Fibroblast of the conjunctiva (primary cell): ENCODE measurements at regions not wholly inside any gene's neighbourhood (a gene's known extent, or its start where the extent isn't known, plus 50 kb on each side); places are given as distances from the start of the nearest gene placed in this dataset.

Source experiments
- DNase-seq: peaks from one replicate; pipeline ENCODE4 v3.0.0-alpha.2; 2010; ENCODE audit warnings: low read depth

GRCh38 chr5:30734118-30734517, 459.4 kb upstream of the CDH6 start:
- DNase-seq = no peak

- no peak for DNase-seq
Observed at GRCh38 chr5:30725073-30725472, 468.4 kb upstream of the CDH6 start.

DNA sequence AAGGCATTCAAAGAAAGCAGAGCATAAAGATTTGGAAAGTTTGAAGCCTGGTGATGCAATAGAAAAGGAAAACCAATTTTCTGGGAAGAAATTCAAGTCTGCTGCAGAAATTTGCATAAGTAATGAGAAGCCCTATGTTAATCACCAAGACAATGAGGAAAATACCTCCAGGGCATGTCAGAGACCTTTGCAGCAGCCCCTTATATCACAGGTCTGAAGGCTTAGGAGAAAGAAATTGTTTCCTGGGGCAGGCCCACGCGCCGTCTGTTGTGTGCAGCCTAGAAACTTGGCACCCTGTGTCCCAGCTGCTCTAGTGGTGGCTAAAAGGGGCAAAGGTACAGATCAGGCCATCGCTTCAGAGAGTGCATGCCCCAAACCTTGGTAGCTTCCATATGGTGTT, 495.3 kb upstream of the CDH6 start:
- DNase-seq = no peak

DNA sequence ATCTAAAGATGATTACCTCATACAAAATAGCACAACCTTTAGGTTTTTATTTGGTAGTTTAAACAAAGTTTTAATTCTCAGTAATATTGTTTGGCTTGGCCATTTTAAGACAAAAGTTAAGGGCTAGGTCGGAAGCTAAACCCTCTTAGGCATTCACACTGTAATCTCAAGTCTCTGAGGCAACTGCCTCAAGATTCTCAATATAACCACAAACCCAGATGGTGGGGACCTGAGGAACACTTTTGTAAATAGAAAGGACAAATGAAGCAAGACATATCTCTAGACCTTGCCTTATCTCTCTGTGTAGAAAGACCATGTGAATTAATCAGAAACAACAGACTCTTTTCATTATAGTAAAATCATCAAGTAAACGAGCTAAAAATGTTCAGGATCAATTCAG, 500.2 kb upstream of the CDH6 start:
- no peak for DNase-seq

DNA sequence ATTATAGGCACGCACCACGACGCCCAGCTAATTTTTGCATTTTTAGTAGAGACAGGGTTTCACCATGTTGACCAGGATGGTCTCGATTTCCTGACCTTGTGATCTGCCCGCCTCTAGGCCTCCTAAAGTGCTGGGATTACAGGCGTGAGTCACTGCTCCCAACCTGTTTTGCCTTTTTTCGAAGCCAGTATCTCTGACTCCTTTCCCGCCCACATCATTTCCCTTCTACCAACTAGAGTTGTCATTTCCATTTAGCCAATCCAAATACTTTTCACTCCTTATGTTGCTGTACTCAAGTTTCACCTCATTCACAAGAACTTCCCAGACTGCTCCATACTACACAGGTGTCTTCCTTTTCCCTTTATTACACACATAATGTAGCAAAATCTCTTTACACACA, 502.6 kb upstream of the CDH6 start:
- DNase-seq = no peak

DNA sequence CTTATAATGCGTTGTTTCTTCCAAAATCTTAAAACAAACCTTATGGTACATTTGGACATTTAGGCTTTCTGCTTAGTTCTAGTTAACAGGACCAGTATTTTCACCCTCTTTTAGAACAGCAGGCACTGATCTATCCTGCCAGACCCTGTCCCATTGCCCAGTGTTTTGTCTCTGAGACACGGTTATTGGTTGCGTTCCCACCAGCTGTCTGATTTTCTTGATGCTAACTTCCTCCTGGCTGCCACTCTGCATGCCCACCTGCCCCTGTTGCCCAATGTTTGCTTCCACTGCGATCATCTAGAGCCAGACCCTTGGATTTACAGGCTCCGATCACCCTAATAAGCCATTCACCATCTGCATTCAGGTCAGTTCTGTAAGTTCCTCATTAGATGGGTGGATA, 506.0 kb upstream of the CDH6 start:
- DNase-seq = no peak

DNA sequence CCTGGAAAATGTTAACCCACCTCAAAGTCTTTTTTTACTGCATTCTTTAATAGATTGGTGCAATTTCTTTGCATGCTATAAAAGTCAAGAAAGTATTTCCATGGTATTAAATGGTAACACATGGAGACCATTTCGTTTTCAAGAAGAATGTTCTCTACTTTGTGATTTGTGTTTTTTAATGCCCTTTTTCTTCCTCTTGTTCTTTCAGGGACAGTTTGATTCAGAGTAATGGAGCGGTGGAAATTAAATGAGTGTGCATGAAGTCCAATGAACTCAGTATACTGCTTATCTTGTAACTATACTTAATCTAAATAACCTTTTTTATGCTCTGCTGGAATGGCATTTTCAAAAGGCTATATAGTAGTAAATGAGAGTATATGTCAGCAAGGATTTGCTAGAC, 507.0 kb upstream of the CDH6 start:
- no peak for DNase-seq

DNA sequence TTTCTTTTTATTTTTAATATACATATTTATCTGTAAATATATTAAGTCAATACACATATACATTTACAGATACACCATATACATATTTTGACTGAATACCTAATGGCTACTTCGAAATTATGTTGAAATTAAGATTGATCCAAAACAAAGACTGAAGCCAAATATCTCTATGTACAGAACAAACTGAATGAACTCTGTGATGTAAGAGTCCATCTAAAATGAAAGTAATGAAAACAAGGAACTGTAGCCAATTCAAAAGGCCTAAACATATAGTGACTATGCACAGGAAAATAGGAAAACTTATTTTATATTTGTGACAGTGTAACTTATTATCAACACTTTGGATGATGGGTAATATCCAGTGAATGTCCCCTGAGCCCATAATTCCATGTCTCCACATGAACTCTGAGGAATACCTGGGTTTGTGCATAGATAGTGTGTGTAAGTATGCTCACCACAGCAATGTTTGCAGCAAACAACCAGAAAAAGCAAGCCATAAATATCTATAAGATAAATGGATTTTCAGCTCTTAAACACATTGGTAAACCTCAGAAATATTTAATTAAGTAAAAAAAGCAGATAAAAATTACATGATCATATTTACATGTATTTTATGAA, 517.2 kb upstream of the CDH6 start:
- DNase-seq = no peak

GRCh38 chr5:30667293-30667692, 526.2 kb upstream of the CDH6 start:
- DNase-seq = no peak

DNA sequence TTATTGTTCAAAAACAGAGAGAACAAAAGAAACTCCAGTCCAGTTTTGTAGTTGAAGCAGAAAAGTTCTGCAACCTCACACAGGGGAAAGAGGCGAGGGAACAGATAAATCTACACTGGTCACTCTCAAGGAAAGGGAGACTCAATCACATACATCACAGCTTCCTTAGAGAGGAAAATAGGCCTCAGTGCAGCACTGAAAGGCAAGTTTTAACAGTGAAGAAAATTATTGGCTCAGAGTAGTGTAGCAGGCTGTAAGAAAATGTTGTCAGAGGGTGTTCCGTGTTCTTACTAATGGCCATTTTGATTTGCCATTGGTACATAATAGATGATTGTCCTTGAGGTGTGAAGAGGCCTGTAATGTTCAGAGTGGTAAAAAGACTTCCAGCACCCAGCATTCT, 530.0 kb upstream of the CDH6 start:
- no peak for DNase-seq

DNA sequence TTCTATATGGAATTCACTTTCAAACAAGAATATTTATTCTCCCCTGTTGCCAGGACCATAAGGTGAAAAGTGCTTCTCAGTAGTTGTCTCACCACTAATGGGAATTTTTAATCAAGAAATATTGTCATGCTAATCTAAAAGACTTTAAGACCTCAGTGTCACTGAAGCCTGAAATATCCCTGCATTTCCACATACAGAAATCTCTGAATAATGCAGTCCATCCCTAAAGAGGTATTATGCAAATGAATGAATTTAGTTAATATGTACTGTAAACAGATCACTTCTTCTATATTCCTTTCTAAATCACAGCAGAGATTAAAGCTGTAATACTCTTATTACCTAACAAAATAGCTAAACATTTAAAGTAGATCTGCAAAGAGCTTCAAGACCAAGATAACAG, 531.1 kb upstream of the CDH6 start:
- DNase-seq = no peak

DNA sequence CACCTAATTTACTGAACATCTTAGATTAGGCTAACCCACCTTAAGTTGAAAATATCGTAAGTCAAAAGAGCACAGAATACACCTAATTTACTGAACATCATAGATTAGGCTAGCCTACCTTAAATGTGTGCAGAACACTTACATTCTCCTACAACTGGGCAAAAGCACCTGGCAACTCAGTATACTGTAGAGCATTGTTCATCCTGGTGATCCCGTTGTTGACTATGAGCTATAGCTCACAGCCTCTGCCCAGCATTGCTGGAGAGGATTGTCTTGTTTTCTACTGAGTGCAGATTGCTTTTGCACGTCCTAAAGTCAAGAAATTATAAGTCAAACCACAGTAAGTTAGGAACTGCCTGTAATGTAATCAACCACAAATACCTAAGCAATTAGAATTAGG, 531.8 kb upstream of the CDH6 start:
- no peak for DNase-seq

DNA sequence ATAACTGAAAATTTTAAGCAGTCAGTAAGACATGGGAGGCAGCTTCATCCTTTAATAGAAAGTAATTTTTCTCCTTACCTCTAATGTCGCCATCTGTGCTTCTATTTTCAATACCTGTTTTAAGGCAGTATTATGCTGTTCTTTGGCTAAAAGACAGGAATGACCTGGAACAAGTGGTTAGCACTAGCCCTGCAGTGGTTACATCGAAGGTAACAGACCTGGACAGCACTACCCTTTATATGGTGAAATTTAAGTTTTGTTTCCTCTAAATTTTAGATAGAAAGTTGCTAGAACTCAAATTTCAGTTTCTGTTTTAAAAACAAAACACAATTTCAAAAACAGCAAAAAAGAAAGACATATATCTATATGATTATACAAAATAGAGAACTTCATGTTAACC, 534.1 kb upstream of the CDH6 start:
- no peak for DNase-seq

GRCh38 chr5:30650311-30650710, 543.2 kb upstream of the CDH6 start:
- DNase-seq = no peak

DNA sequence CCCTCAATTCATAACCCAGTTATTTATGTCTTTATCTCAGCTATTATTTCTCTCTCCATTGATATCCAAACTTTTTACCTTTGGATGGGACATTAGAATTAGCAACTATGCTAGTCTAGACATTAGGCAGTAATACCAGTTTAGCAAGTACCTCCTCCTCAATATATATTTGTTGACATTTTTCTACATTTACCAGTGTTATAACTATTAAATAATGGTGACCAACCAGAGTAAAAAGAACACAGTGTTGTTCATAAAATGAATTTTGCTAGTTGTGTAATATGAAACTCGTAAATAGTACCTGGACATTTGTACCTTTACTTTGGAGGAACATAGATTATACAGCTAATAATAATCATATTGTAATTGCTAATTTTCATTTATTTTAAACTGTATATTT, 554.6 kb upstream of the CDH6 start:
- DNase-seq = no peak

DNA sequence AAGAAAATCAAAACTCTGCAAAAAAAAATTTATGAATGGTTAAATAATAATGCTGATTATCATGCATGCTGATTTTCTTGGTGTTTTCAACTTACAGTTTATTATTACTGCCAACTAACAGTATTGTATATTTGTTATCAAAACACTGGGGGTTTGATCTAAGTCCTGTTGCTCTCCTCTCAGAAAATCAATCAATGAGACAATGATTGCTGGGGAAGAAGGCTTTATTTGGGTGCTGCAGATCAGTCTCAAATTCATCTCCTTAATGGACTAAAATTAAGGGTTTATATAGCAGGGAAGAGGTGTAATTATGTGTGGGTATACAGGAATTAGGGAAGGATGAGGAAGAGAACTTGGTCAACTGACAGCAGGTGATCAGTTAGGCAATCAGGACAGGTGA, 565.5 kb upstream of the CDH6 start:
- DNase-seq = no peak

GRCh38 chr5:30626557-30626956, 566.9 kb upstream of the CDH6 start:
- no peak for DNase-seq

GRCh38 chr5:30620481-30621085, 572.9 kb upstream of the CDH6 start:
- no peak for DNase-seq

GRCh38 chr5:30608501-30608900, 585.0 kb upstream of the CDH6 start:
- no peak for DNase-seq

DNA sequence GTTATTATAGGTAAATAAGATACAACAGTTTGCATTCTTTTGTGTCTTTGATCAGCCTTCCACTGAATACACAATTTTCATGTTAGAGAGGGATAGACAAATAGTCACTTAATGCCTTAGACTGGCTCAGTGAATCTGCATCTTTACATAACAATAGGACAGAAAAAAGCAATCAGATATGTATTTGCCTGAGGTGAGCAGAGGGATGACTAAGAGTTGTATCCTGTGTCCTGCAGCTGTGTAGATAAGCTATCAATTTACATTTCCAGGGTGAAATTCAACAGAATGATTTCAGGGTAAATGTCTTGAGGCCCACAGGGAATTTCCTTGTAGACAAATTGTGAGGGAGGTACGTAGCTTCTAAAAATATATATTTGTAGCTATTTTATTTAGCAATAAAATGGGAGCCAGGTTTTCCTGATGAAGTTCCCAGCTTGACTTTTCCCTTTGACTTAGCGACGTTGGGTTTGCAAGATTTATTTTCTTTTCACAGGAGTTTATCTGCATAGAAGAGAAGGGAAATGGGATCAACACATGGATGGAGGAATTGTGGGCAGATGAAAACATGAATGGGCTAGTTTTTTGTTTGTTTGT, 586.1 kb upstream of the CDH6 start:
- no peak for DNase-seq

DNA sequence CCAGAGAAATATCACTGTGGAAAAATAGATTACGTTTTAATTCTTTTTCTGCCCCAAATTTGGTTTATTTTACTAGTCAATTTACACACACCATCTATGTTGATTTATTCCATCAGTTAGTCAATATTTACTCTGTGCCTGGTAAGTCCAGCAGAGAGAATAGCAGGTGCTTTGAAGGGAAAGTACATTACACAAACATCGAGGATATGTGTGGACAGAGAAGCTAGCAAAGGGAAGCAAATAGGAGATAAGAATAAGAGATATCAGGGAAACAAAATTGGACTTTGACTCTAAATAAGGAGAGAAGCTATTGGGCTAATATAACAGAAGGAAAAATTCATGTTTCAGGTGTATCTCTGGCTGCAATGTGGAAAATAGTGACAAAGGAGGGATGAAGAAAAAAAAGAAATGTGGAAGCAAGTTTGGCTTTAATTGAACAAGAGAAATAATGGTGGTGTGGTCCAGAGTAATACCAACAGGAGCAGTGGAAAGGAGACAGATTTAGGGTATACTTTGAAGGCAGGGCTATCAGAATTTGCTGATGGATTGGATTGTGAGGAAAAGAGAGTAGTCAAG, 587.7 kb upstream of the CDH6 start:
- DNase-seq = no peak

DNA sequence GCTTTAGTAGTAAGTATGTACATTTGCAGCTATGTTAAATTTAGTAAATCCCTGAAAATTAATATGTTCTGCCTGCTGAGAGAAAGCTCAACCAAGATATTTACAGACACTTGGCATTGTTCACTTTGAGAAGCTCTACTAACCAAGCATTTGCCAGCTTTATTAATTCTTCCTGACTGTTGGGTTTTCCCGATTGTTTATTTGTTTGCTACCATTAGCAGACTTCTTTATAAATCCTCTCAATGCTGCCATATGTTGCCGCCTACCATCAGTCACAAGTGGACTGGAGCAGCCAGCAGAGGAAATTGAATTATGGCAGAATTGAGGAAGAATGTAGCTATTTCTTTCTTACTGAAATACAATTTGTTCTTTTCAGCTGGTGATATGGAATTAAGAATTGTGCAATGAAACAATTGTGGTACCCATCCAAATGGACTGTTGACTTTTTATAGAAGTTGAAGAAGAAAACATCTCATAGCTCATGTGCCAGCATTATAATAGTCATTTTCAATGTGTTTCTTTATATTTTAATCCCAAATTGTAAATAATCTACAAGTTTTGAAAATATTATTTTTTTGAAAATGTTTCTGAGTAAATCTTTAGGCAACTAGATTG, 588.7 kb upstream of the CDH6 start:
- DNase-seq = no peak

GRCh38 chr5:30600892-30601291, 592.6 kb upstream of the CDH6 start:
- no peak for DNase-seq
